8988T (cell line): ENCODE measurements at regions not wholly inside any gene's neighbourhood (a gene's known extent, or its start where the extent isn't known, plus 50 kb on each side); places are given as distances from the start of the nearest gene placed in this dataset.
"Not testable (repeated sequence)": the region's sequence is repeated elsewhere in the genome, so short reads cannot be mapped to it uniquely, and the experiment has no call there.

Experiments used
- DNase-seq: peaks from one replicate; pipeline ENCODE4 v3.0.0; 2011

DNA sequence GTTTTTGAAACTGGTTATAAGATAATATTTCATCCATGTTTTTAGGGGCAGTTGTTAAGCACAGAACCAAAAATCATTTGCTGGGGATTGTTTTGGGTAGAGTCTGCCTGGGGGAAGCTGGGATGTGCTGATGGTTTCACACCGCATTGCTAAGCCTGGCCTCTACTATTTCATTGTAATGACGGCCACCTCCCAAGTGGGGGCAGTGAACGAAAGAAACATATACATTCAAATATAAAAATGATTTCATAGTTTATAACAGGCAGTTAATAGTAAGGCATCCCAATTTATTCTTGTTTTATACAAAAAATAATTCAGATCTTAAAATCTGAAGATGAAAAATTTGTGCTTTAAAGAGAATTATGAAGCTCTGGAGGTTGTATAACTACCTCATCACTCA lies 750.8 kb downstream of the REEP3 start:
- DNase-seq: no peak

DNA sequence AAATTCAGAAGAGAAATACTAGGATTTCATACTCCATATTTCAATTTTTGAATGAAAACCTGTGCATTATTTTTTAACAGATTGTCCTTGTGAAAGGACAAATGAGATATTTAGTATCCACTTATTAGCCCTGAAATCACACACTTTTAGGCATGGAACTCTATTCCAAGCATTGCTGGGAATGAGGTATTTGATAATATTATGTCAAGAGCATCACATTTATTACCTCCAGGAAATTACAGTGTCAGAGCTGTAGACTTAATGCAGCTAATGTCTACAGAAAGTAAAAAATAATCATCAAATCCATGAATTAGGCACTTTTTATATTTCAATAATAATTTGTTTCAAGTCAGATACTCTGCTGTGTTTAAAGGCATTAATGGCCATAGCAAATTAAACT lies 753.8 kb downstream of the REEP3 start:
- no peak for DNase-seq

DNA sequence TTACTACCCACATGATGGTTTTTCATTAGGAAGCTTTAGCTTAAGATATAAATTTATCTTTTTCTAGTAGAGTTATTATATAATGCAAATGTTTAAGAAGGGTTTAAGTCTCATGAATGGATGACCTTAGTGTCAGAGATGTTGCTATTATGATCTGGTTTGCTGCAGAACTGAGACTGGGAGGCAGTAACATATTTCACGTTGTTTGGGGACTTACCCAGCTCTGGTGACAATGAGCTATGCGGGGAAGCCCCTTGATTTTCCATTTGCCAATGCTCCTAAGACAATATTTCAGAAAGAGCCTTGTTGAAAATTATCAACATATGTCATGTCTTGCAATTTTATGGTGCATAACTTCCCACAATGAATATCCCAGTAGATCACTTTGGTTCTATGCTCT lies 754.6 kb downstream of the REEP3 start:
- DNase-seq: no peak

DNA sequence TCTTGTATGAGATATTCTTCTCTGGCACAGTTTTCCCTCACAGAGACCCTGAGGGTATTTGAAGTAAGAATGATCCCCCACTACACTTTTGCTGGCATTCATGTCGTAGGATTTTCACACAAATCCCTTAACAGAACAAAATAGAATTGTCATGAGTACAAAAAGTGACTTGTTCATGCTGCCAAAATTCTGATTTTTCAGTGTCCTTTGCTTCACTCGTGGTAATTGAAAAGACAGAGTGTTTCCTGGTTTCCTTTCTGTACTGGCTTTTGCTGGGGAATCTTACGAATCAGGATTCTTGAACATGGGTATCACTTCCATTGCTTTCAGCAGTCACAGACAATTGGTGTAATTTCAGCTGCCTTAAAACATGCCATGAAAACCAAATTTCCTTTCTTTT lies 756.3 kb downstream of the REEP3 start:
- no peak for DNase-seq

DNA sequence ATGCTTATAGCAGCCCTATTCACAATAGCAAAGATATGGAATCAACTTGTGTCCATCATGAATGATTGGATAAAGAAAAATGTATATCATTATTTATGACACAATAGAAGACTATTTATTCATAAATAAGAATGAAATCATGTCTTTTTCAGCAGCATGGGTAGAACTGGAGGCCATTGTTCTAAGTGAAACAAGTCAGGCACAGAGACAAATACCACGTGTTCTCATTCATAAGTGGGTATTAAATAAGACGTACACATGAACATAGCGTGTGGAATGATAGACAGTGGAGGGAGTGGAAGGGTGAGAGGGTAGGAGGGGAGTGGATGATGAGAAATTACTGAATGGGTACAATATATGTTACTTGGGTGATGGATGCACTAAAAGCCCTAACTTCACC lies 762.4 kb downstream of the REEP3 start:
- no peak for DNase-seq

DNA sequence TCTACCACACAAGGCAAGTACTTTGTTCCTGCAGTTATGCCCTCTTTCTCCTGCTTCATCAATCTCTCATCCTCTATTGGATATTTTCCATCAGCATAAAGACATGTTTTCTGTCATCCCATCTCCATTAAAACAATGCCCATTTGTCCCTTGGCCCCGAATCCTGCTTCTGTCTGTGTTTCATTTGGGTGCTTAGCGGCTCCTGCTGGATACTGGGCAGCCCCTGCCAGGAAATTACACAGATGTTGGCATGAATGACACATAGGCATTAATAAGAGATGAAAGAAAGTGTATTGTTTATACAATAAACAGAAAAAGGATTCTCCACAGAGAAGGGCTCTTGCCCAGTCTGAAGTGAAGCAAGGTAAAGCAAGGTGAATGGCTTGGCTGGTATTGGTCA lies 765.3 kb downstream of the REEP3 start:
- no peak for DNase-seq

DNA sequence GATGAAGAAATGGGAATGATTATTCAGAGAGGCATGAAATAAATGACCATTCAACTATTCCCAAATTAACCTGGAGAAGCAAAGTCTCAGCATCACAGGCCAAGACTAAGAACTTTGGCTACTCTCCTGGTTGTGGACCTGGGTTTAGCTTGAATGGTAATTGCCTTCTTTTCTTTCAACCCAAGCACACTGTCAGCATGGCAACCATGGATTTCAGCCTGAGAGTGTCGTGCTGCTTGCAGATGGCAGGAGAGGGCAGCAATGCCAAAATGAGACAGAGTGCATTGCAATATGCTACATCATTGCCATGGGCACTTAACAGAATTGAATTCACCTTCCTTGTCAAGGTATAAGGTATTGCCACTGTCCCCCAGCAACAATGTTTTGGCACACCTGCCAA lies 767.2 kb downstream of the REEP3 start:
- no peak for DNase-seq

DNA sequence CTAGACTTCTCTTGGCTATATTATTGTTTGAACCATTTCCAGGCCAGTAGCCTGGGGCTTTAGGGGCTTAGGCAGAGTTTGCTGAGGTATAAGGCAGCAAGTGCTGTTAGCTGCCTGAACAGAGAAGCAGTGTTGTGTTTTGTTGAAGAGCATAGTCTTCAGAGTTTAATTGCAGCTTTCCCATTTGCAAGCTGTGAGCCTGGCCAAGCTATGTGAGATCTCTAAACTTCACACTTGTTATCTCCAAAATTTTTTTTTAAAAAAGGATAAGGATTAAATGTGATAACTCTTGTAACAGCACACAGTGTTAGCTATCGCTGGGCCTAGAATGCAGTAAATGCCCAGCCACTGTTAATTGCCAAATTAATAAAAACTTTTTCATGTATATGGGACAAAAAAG lies 782.4 kb downstream of the REEP3 start:
- DNase-seq: no peak

DNA sequence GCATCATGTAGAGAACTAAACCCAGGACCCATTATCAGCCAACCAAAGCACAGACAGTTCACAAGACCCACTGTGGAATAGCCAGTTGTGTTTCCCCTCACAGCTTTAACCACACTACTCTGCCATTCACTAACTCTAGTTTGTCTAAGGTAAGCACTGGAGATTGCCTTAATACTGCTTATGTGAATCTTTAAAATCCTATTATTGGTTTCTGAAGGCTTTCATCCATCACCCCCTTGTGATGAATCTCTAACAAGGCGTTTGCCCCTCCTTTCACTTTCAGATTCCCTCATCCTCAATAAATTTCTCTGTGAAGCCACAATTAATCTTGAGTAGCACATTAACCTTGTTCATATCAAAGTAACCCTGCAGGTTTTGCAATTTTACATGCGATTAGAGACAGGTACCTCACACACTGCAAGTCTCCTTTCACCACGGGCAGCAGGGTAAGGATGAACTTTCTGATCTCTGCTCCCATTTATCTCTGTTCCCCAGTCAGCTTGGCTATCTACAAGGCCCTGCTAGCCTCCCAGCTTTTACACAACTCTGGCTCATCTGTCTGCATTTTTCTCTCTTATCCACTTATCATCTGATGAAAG lies 785.6 kb downstream of the REEP3 start:
- no peak for DNase-seq

DNA sequence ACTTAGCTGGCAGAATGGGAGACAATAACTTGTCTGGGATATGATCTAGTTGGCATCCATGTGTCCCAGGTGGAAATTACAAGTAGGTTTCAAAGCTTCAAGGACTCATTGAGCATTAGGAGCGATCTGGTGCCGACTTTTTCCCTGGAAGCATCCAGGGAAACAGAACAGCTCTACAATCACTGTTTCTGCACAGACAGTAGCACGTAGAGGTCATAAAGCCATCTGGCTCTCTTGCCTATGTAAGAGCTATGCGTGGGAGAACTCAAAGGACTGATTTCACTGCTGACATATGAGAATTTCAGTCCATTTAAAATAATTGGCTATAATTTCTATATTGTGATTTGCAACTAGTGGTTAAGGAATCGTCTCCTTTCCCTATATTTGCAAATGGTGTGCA lies 791.7 kb downstream of the REEP3 start:
- DNase-seq: no peak

DNA sequence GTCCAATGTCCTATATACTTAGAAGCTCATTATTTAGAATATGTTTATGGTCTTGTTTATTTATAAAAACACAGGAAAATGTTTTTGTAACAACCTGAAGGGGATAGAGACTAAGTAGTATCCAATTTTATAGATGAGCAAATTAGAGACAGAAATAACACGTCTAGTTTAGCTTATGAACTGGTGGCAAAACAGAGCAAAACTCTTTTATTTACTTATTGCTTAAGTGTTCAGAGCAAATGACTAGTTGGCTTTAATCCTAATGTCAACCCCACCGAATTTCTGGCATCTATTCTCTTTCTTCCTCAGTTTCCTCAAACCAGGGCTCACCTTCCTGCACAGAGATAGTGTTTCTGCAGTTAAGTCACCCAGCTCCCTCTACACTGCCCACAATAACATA lies 792.8 kb downstream of the REEP3 start:
- no peak for DNase-seq

DNA sequence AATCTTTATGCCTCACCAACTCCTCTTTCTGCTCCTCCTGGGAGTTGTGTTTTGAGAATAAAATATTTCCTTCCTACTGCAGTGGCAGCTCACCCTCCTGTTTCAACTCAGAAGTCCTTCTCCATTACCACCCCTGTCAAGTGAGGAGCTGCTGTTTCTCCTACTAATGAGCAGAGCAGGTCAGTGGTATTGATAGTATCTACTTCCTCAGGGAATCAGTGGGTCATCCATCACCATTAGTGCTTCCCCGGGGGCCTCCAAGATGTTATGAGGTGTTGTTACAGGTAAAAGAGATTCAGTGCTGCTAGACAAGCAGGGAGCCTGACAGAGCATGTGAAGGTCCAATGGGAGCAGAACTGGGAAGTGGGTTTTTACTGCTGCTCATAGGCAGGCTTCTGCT lies 795.2 kb downstream of the REEP3 start:
- DNase-seq: no peak

DNA sequence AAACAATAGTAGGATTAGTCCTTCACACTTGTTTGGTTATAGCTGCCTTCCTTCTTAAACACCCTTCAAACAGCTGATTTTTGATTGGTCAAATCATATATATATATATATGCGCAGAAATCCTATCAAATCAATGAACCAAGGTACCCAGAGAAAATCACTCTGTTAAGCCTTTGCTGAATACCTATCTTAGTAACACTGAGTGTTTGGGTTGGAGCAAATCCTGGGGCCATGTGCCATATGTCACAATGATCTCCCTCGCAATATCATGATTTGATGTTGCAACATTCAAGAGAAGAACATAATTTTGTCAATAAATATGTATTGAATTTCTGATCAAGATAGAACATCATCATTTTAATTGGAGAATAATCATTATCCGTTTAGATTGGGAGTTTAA lies 795.6 kb downstream of the REEP3 start:
- no peak for DNase-seq

DNA sequence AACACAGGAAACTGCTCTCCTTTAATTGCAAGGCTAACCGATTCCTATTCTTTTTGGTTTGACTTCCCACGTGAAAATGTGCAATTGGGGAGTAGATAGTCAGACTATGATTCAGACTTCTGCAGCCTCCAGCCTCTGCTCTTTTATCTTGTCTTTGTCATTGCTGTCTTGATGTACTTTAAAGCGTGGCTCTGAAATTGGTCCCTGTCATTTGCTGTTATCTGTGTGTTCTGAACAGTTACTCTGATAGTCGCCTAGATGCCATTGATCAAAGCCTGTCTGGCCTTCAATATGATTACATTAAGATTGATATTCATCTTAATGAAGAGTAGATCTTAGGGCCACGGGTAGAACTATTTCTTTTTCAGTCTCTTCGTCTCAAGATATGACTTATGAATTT lies 799.2 kb downstream of the REEP3 start:
- DNase-seq: no peak

DNA sequence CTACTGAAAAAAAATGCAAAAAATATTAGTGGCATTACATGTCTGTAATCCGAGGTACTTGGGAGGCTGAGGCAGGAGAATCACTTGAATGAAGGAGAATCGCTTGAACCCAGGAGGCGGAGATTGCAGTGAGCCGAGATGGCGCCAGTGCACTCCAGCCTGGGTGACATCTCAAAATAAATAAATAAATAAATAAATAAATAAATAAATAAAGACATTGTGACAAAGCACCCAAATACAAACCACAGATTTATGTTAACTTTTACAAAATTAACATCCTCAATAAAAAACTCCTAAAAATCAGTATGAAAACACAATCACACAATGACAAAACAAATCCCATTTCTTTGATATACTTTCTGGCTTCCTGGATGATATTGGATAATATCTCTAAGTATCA lies 808.3 kb downstream of the REEP3 start:
- no peak for DNase-seq

DNA sequence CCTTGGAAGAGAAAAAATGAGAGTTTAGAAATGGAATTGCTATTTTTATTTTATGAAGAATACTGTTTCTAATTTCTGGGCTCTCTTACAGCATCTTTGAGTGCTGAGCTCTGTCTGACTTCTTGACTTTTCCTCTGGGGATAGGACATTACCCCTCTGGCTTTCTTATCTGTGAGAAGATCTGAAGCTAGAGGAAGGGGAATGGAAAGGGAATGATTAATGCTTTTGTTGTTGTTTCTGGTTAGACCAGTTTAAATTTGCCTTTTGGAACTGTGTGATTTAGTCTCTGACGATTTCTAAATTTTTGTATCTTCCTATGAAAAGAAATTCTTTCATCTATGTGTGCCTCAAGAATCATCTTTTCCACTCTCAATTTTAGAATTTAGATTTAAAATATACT lies 811.4 kb downstream of the REEP3 start:
- no peak for DNase-seq

DNA sequence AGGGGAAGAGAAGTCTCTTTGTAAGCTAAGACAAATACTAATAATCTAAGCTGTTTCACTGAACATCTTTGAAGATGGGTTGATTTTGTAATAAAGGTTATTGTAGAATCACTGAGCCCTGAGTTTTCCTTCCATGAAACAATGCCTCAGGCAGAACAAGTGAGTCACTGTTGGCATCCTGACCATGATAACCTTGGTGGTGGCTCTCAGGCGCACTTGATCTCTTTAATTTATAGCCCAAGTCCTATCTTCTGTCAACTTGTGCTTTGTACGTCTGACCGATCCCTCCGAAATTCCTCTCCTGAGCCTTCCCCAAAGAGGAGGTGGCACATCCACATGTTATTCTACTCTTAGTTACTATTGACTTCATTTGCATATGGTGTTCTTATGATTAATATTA lies 812.9 kb downstream of the REEP3 start:
- no peak for DNase-seq

DNA sequence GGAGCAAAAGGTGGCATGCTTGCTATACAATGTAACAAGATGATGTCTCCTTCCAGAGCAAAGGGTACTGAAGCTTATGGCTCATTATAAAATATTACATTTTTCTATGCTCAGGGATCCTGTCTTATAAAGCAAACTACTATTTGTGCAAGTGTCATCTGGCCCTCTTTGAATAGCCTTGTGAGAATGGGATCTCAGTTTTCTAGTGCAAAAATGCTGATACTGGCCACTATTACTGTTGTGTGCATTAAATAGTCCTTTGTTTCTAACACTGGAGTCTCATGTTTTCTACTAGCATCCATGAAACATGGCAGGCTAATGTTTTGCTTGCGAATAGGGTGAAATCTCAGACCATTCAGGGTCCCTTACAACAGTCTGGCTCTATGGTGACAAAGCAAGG lies 823.0 kb downstream of the REEP3 start:
- DNase-seq: no peak

DNA sequence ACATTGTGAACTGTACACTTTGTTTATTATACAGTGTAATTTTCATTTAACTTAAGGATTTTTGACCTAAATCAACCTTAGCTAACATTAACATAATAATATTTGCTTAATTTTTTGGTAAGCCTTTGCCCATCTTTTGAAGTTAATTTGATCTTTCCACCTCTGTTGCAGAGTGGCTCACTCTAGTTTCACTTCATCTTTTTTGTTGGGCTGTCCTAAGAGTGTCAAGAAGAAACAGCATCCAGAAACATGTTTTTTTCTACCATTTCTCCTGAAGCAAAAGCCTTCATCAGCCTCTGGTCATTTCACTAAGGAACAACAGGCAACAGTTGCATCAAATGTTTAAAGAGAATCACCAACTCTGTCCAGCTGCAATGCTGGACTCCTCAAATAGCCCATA lies 824.7 kb downstream of the REEP3 start:
- DNase-seq: no peak

DNA sequence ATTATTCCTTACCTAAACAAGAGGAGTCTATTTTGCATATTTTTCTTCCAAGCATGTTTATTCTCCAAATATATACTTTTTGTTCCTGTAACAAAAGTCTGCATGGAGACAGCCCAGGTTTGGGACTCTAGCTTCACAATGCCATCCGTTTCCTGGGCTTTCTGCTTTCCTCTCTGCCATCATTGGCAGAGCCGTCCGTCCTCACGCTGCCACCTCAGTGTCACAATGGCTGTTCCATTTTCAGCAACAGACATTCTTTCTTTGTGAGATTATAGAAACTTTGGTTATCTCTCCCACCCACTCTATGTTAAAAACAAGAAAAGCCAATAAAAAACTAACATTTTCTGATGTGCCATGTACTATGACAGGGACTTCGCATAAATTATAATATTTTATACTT lies 825.2 kb downstream of the REEP3 start:
- no peak for DNase-seq

DNA sequence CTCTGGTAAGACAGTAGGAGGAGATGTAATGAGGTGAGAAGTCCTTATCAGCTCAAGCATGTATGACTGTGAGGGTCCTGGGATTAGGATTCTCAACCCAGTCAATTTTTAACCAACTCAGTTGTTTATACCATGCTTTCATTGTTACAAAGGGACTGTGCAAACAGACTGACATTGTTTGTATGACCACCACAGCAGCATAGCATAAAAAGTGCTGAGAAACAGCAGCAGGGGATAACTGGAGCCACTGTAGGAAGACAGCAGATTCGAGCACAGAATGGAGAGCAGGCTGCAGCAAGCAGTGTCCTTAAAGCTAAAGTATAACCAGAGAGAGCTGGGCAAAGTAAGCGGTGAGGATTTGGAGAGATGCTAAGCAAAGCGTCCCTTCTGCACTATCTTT lies 829.5 kb downstream of the REEP3 start:
- no peak for DNase-seq

DNA sequence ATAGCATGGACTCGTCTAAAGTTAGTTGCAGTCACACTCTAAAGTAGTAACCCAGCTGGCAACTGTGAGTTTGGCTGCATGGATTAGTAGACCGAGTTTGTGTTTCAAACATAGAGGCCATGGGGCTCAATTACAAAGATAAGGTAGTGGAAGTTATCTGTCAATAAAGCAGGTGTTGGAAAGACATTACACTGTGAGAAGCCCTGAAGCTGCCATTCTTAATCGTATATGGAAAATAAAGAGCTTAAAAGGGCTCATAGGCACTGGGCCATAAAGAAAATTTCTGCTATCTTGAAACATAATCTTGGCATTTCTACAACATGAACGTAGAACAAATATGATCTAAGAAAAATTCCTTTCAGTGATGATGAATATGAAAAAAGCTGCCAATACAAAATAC lies 837.7 kb downstream of the REEP3 start:
- no peak for DNase-seq

DNA sequence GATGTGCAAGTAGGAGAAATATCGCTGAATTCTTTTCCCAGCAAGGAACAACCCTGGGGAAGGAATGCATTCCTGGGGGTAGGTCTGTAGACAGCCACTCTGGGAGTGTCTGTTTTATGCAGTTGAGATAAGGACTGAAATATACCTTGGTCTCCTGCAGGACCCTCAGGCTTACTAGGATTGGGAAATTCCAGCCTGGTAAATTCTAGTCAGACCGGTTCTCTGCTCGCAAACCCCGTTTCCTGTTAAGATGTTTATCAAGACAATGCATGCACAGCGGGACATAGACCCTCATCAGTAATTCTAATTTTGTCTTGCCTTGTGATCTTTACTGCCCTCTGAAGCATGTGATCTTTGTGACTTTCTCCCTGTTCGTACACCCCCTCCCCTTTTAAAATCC lies 839.0 kb downstream of the REEP3 start:
- not testable (repeated sequence) for DNase-seq

DNA sequence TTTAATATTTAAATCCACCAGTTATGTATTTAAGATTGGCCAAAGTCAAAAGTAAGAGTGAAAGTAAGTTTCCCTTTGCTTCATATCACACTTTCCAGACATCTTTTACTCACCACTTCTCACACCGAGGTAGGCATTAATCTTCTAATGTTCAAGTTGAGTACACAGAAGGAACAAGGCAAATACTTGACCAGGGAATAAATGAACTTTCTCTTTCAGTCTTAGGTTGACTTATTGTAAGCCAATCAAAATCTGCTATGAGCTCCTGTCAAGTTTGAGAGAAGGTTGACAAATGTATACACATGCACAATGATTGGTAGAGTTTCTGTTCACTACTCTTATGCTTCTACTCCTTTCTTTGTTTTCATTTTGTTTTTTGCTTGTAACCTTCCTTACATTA lies 842.5 kb downstream of the REEP3 start:
- DNase-seq: no peak

DNA sequence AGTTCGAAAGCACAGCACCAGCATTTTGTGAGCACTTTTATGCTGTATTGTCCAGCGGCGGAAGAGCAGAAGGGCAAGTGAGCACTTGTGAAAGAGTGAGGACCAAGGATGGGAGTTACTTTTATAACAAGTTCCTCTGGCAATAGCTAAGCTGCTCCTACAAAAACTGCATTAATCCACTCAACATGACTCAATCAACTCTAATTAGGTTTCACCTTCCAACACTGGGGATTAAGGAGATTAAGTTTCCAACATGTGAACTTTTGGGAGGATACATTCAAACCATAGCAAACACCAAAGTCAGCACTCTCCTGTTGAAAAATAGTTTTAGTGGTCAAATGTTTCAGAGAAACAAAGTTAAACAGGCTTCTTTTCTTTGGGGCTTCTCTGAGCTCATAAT lies 844.5 kb downstream of the REEP3 start:
- DNase-seq: no peak

DNA sequence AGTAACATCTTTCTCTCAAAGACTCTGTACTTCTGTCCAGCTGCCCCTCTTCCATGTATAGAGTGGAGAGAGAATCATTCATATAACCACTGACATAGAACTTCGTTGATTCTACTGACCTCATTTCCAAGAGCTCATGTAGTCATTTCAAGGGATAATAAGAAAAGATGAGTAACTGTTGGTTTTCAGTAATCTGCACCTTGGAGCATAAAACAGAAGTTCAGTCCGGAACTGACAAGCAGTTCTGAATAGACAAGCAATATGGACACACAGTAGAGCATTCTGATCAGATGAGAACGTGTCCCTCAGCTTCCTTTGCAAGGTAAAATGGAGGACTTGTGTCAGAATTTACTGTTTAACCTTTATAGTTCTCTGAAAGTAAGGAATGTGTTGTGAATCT lies 847.1 kb downstream of the REEP3 start:
- no peak for DNase-seq
